Activated T-cell treated with anti-CD3 and anti-CD28 coated beads, Interleukin-2, amount 50 U/mL, for 4 hours (primary cell): ENCODE measurements at regions not wholly inside any gene's neighbourhood (a gene's known extent, or its start where the extent isn't known, plus 50 kb on each side); places are given as distances from the start of the nearest gene placed in this dataset.
"Not testable (repeated sequence)": the region's sequence is repeated elsewhere in the genome, so short reads cannot be mapped to it uniquely, and the experiment has no call there.

Experiments used
- ATAC-seq, 2 donors: fragments of 200-7000 bp; cut with Tn5 transposase; one replicate each; pipeline ENCODE4 v1.10.0; 2021
- DNase-seq: peaks from one replicate; pipeline ENCODE4 v3.0.0-alpha.2; 2020
- H3K27me3 Mint-ChIP-seq: one replicate; pipeline ENCODE4 v1.8.0; 2021; ENCODE audit warnings: low read depth, mixed read lengths
- H3K36me3 Mint-ChIP-seq: one replicate; pipeline ENCODE4 v1.8.0; 2022; ENCODE audit warnings: mixed read lengths; ENCODE audit not compliant: insufficient read depth
- H3K4me1 Mint-ChIP-seq: one replicate; pipeline ENCODE4 v1.8.0; 2021; ENCODE audit warnings: low read depth, mixed read lengths
- H3K4me3 Mint-ChIP-seq: one replicate; pipeline ENCODE4 v1.8.0; 2021; ENCODE audit warnings: mild to moderate bottlenecking, moderate library complexity, mixed read lengths
- H3K9me3 Mint-ChIP-seq: one replicate; pipeline ENCODE4 v1.8.0; 2021; ENCODE audit warnings: mixed read lengths

DNA sequence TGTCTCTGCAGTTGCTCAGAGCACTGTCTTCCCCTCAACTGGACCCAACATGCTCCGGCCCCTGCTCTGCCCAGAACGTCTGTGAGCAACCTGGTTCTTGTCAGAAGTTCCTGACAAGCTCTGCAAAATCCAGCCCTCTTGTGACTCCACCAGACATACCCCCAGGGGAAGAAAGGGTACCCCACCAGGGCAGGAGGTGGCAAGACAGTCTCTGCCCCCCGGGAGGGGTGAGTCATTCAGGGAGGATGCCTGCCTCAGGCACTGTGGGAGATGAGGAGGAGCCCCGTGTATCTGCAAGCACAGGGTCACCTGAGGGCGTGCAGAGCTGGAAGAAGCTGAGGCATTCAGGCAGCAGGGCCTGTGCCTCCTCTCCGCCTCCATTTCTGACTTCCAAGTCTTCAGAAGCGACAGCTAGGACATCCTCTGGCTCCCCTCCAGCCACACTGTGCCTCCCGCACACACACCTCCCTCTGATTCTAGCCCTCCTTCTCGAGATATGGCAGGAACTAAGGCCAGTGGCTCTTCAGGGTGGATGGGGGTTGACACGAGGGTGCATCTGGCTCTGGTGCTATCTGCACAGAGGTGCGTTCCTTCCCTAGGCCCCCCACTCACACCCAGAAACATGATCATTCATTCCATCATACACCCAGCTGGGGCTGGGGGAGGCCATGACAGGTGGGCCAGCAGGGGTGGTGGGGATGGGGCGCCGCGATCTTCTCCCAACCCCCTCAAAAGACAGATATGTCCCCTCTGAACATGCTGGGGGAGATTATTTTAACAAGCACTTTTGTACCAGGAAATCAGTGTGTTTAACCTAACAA is 222.2 kb downstream of the CYP26B1 start:
- DNase-seq (no peak), ATAC-seq (no peak)
- H3K36me3 Mint-ChIP-seq: no peaks in the 10 kb centered on the region
- no peaks in the 10 kb centered on the region for H3K4me1 Mint-ChIP-seq
- no peak overlapping the region for H3K4me3 Mint-ChIP-seq
- no peaks in the 10 kb centered on the region for H3K27me3 Mint-ChIP-seq
- no peaks in the 10 kb centered on the region for H3K9me3 Mint-ChIP-seq

DNA sequence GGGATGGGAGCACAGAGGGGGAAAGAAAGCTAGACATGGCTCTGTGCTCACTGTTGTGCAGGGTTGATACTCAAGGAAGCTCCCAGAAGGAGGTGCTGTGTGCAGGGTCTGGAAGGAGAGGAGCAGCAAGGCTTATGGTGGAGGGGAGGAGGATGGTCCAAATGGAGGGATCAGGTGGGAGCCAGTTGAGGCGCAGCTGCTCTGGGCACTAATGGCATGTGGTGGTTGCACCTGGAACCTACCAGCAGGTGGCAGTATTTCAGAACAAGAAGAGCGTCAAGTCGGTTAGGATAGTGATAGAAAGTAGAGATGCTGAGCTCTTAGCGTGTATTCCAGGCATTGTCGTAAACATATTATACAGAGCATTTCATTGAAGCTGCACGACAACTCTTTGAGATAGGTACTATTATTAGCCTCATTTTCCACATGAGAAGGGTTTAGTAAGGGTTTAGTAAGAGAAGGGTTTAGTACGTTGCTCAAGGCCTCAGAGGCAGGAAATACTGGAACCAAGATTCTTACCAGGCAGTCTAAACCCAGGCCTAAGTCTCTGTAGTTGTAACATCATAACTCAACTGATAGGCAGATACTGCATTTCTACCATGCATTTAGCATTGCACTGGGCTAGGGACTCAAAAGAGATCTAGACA is 223.7 kb downstream of the CYP26B1 start:
- H3K4me1 Mint-ChIP-seq: no peaks in the 10 kb centered on the region
- no peaks in the 10 kb centered on the region for H3K36me3 Mint-ChIP-seq
- peak; percentile 60 to 61 for ATAC-seq
- DNase-seq: peak; percentile 32
- H3K4me3 Mint-ChIP-seq: no peak overlapping the region
- no peaks in the 10 kb centered on the region for H3K27me3 Mint-ChIP-seq
- H3K9me3 Mint-ChIP-seq: no peaks in the 10 kb centered on the region

DNA sequence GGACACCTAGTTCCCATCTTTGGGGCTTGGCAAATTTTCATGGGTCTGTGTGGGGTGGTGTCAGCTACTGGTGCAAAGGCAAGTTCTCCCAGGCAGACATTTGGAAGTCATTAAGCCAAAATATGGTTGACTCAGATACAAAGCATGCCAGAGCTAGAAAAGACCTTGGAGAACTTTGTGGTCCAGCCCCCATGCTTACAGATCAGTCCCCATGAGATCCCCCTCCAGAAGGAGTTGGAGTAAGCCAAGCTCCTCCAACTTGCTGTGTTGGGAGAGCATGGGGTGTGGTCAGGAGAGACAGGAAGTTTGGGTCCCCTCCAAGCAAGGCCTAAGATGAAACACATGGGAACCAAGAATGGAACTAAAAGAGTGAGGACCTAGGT is 224.5 kb downstream of the CYP26B1 start:
- no peak for ATAC-seq

DNA sequence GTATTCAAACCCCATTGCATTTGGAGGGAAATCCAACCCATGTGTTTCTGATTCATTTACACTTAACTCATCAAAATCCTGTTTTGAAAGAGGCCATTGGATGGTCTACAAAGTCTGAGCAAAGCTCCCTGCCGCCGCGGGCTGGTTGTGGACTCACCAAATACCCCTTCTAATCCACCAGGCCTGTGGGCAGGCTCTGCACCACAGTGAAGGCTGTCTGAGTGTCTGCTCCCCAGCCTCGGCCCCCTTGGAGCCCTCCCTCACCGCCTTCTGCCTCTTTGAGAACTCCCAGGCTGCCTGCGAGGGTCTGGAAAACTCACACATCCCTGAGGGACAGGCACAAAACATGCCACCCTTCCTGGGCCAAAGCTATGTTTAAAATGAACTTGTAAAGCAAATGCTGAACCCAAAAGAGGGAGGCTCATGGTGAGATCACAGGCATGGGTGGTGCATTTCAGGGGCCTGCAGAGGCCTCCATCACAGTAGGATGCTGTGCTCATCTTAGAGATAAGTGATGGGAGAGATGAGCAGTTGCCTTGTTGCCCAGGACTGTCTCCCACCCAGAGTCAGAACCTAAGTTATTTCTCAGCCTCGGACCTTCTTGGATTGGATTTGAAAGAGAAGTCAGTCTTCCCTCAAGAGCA is 225.0 kb downstream of the CYP26B1 start:
- H3K4me3 Mint-ChIP-seq: no peak overlapping the region
- no peak for ATAC-seq
- H3K27me3 Mint-ChIP-seq: peaks cover 3% of the 10 kb centered on the region
- peaks cover 5% of the 10 kb centered on the region for H3K9me3 Mint-ChIP-seq
- no peaks in the 10 kb centered on the region for H3K36me3 Mint-ChIP-seq
- H3K4me1 Mint-ChIP-seq: no peaks in the 10 kb centered on the region
- DNase-seq: no peak

More for the DNA sequence above, 224.5 kb downstream of the CYP26B1 start:
- no peaks in the 10 kb centered on the region for H3K36me3 Mint-ChIP-seq
- H3K4me3 Mint-ChIP-seq: no peak overlapping the region
- no peak for DNase-seq
- peaks cover 4% of the 10 kb centered on the region for H3K9me3 Mint-ChIP-seq
- peaks cover 3% of the 10 kb centered on the region for H3K27me3 Mint-ChIP-seq
- H3K4me1 Mint-ChIP-seq: no peaks in the 10 kb centered on the region

DNA sequence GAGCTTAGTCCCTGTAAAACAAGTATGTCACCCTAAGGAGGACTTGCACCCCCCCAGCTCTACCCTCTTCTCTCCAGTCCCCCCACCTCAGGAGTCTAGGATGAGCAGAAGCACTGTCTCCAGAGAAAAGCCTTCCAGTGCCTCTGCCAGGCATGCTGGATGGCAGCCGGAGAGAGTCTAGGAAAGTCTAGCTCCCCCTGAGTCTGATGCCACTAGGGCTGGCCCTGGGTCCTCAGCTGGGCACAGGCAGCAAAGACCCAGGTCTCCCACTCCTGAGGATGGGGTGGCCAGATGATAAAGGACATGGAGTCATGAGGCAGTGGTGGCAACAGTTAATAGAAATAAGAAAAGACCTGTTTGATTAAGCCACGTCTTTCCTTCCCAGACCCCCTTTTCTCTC is 225.6 kb downstream of the CYP26B1 start:
- H3K9me3 Mint-ChIP-seq: peaks cover 5% of the 10 kb centered on the region
- ATAC-seq (no peak), DNase-seq (no peak)
- peaks cover 3% of the 10 kb centered on the region for H3K27me3 Mint-ChIP-seq
- no peak overlapping the region for H3K4me3 Mint-ChIP-seq
- no peaks in the 10 kb centered on the region for H3K4me1 Mint-ChIP-seq
- H3K36me3 Mint-ChIP-seq: no peaks in the 10 kb centered on the region

DNA sequence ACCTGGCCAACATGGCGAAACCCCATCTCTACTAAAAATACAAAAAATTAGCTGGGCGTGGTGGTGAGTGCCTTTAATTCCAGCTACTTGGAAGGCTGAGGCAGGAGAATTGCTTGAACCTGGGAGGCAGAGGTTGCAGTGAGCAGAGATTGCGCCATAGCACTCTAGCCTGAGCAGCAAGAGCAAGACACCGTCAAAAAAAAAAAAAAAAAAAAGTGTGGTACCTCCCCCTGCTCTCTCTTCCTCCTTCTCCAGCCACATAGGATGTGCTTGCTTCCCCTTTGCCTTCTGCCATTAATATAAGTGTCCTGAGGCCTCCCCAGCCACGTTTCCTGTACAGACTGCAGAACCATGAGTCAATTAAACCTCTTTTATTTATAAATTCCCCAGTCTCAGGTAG is 226.8 kb downstream of the CYP26B1 start:
- ATAC-seq, H3K4me3 Mint-ChIP-seq, H3K36me3 Mint-ChIP-seq, DNase-seq, H3K27me3 Mint-ChIP-seq, H3K4me1 Mint-ChIP-seq, H3K9me3 Mint-ChIP-seq: not testable (repeated sequence)

DNA sequence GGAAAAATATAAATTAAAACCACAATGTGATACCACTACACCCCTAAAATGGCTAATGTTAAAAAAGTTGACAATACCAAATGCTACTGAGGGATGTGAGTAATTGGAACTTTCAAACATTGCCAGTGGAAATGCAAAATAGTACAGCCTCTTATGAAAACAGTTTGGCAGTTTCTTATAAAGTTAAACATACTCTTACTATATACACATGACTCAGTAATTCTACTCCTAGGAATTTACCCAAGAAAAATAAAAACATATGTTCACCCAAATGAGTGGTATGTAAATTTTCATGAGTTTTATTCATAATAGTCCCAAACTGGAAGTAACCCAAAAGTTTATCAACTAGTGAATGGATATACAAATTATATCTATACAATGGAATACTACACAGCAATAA is 228.0 kb downstream of the CYP26B1 start:
- H3K36me3 Mint-ChIP-seq: no peaks in the 10 kb centered on the region
- DNase-seq: no peak
- H3K9me3 Mint-ChIP-seq: peaks cover 5% of the 10 kb centered on the region
- no peak for ATAC-seq
- H3K4me3 Mint-ChIP-seq: no peak overlapping the region
- no peaks in the 10 kb centered on the region for H3K4me1 Mint-ChIP-seq
- H3K27me3 Mint-ChIP-seq: peaks cover 3% of the 10 kb centered on the region

DNA sequence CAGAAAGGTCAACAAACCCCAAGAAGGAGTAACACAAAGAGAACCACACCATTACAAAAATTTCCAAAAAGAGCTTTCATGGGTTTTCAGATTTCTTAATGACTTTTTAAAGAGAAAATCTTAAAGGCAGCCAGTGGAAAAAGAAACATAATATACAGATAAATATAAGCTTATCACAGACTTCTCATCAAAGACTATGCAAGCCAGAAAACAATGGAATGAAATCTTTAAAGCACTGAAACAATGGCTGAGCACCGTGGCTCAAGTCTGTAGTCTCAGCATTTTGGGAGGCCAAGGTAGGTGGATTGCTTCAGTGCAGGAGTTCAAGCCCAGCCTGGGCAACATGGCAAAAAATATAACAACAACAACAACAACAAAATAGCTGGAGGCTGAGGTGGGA is 237.4 kb downstream of the CYP26B1 start:
- no peak for ATAC-seq
- Mint-ChIP-seq H3K27me3 (peaks cover 5% of the 10 kb centered on the region), H3K36me3 (no peaks in the 10 kb centered on the region), H3K9me3 (peaks cover 15% of the 10 kb centered on the region), H3K4me3 (no peak overlapping the region), H3K4me1 (no peaks in the 10 kb centered on the region)
- no peak for DNase-seq

DNA sequence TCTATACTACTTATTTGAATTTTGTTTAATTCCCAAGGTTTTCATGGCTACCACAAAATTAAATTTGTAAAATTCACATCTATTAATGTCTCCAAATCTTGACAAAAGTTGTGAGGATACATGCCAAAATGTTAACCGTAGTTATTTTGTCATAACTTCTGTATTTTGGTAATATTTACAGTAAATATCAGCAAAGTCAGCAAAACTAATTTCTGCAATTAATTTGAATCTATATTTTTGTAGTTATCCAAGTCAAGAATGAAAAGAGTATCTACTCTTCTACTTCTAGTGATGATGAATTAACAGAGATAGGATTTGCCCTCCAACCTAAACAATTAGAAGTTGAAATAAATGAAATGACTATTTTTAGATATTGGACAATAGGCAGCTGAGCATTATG is 238.9 kb downstream of the CYP26B1 start:
- H3K9me3 Mint-ChIP-seq: peaks cover 15% of the 10 kb centered on the region
- no peaks in the 10 kb centered on the region for H3K4me1 Mint-ChIP-seq
- DNase-seq: no peak
- no peaks in the 10 kb centered on the region for H3K36me3 Mint-ChIP-seq
- no peak overlapping the region for H3K4me3 Mint-ChIP-seq
- H3K27me3 Mint-ChIP-seq: peaks cover 9% of the 10 kb centered on the region
- no peak for ATAC-seq

DNA sequence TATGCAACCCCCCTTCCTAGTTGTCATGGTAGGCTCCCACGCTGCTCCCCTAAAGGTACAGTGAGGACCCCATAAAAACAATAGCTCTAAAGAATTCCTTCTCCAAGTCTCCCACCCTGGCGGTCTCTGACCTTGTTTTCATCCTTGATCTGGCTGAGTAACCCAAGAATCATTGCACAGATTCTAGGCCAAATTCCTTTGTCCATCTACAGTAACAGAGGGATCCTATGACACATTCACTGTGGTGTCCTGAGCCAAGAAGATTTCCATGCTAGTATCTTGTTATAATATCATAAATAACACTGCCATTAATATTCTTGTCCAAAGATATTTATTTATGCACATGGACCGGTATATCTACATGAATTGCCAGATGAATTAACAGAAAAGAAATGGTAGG is 240.2 kb downstream of the CYP26B1 start:
- no peak overlapping the region for H3K4me3 Mint-ChIP-seq
- ATAC-seq: no peak
- peaks cover 9% of the 10 kb centered on the region for H3K27me3 Mint-ChIP-seq
- no peaks in the 10 kb centered on the region for H3K36me3 Mint-ChIP-seq
- H3K9me3 Mint-ChIP-seq: peaks cover 15% of the 10 kb centered on the region
- no peaks in the 10 kb centered on the region for H3K4me1 Mint-ChIP-seq
- no peak for DNase-seq

DNA sequence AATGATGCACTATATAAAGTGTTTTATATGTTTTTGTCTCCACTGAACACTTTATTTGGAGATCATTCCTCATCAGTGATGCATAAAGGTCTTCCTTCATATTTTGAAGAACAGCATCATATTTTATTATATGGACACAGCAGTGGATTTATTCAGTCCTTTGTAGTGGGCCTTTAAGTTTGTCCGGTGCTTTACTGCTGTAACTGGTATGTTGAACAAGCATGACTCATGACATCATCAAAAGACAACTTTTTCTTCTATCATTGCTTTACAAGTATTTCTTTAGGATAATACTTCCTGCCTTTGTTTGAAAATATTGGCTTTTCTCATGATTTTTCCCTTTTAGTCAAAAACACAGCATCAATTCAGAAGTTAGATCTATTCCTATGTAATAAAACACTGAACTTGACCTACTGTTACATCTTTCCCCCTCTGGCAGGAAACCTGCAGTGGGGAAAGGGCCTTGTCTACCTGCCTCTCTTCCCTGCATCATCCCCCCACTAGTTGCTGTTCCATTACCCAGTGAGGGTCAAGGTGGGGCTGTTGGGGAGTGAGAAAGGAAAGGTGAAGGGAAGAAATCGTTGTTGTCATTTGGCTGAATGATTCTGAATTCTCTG is 241.2 kb downstream of the CYP26B1 start:
- DNase-seq (no peak), ATAC-seq (no peak)
- Mint-ChIP-seq H3K36me3 (no peaks in the 10 kb centered on the region), H3K4me3 (no peak overlapping the region), H3K4me1 (no peaks in the 10 kb centered on the region), H3K27me3 (peaks cover 9% of the 10 kb centered on the region), H3K9me3 (peaks cover 15% of the 10 kb centered on the region)

DNA sequence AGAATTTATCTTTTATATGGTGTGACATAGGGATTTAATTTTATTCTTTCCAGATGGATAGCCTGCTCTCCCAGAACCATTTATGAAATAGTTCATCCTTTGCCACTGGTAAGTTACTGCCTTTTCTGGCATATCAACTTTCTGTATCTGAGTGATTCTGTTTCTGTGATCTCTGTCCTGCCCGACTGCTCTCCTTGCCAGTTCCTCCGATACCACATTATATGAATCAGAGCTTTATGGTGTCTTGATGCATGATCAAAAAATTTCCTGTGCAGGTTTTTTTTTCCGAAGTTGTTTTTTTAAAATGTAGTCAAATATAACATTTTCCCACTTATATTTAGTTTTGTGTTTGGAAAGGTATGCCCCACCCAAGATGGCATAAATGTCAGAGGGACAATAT is 242.5 kb downstream of the CYP26B1 start:
- Mint-ChIP-seq H3K36me3 (no peaks in the 10 kb centered on the region), H3K4me3 (no peak overlapping the region), H3K4me1 (no peaks in the 10 kb centered on the region), H3K9me3 (peaks cover 12% of the 10 kb centered on the region), H3K27me3 (peaks cover 7% of the 10 kb centered on the region)
- DNase-seq (no peak), ATAC-seq (no peak)

DNA sequence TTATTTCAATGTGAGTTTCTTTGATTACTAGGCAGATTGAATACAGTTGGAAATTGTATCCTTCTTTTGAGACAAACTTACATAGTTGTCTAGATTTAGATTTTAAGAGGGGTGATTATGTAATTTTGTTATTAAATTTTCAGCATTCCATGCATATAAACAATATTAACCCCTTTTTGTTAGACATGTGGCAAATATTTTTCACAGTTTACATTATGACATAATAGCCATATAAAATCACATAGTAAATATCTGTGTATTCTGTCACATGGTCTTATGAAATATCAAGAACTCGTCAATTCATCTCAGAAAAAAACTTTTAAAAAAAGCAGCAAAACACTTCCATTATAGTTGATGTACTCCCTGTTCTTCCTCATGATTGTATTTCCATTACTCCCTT is 243.8 kb downstream of the CYP26B1 start:
- Mint-ChIP-seq H3K36me3 (no peaks in the 10 kb centered on the region), H3K9me3 (no peaks in the 10 kb centered on the region), H3K4me1 (no peaks in the 10 kb centered on the region), H3K4me3 (no peak overlapping the region), H3K27me3 (peaks cover 7% of the 10 kb centered on the region)
- DNase-seq (no peak), ATAC-seq (no peak)

DNA sequence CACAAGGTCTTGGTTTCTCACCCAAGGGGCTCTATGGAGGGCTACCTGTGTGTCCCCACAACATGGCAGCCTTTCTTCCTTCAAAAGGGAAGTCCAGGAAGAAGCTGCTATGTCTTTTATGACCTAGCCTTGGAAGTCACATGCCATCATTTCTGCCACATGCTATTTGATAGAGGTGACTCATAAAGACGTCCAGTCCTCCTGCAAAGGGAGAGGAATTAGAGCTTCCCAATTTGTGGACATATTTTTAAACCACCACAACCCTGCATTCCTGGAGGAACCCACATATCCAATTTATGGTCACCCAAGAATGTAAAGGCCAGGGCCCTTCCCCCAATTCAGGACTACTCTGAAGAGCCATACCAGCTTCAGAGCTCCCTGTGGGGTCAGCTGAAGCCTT is 246.2 kb downstream of the CYP26B1 start:
- ATAC-seq: no peak
- no peaks in the 10 kb centered on the region for H3K36me3 Mint-ChIP-seq
- no peak overlapping the region for H3K4me3 Mint-ChIP-seq
- H3K4me1 Mint-ChIP-seq: no peaks in the 10 kb centered on the region
- DNase-seq: no peak
- peaks cover 4% of the 10 kb centered on the region for H3K27me3 Mint-ChIP-seq
- H3K9me3 Mint-ChIP-seq: no peaks in the 10 kb centered on the region
